ENCODE measurements at regions not wholly inside any gene's neighbourhood (a gene's known extent, or its start where the extent isn't known, plus 50 kb on each side); places are given as distances from the start of the nearest gene placed in this dataset.

DNA sequence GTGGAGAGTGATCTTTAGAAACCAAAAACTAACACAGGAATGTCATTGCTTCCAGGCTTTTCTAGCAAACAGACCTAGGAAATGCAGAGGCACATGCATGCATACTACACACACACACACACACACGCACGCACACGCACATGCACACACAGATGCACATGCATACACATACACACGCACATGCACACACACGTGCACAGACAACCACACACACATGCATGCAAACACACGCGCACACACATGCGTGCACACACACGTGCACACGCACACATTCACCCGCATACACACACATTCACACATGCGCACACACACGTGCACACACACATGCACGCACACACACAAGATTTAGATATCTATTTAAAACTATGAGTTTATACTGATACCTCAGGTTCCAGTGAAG is 379.5 kb downstream of the ZNF516 start:
- Histone ChIP-seq H3K27ac (ENCODE audit: low read depth, low read length) (no peak overlapping the region), H3K36me3 (ENCODE audit: insufficient read depth, low read length) (no peaks in the 10 kb centered on the region), H3K4me1 (ENCODE audit: insufficient read depth, low read length) (no peaks in the 10 kb centered on the region), H3K27me3 (ENCODE audit: insufficient read depth, low read length) (no peaks in the 10 kb centered on the region), H3K4me3 (ENCODE audit: low read length) (no peak overlapping the region), H3K9ac (ENCODE audit: low read depth, low read length) (no peak overlapping the region), H3K9me3 (ENCODE audit: insufficient read depth, low read depth, low read length) (no peaks in the 10 kb centered on the region)
- 89% methylated on average over 14 of the region's 14 CpGs for WGBS

GRCh38 chr18:76113101-76113500 is 381.9 kb downstream of the ZNF516 start:
- H3K9ac ChIP-seq (ENCODE audit: low read depth, low read length), result no peak overlapping the region
- H3K27ac ChIP-seq (ENCODE audit: low read depth, low read length), result no peak overlapping the region
- 89% methylated on average over 10 of the region's 10 CpGs for WGBS
- H3K27me3 ChIP-seq (ENCODE audit: insufficient read depth, low read length), result no peaks in the 10 kb centered on the region
- H3K9me3 ChIP-seq (ENCODE audit: insufficient read depth, low read depth, low read length), result 0 out of 2 replicates have a peak, but pooled peaks cover 6% of the 10 kb centered on the region
- H3K4me3 ChIP-seq (ENCODE audit: low read length), result no peak overlapping the region
- no peaks in the 10 kb centered on the region for H3K4me1 ChIP-seq (ENCODE audit: insufficient read depth, low read length)
- no peaks in the 10 kb centered on the region for H3K36me3 ChIP-seq (ENCODE audit: insufficient read depth, low read length)

DNA sequence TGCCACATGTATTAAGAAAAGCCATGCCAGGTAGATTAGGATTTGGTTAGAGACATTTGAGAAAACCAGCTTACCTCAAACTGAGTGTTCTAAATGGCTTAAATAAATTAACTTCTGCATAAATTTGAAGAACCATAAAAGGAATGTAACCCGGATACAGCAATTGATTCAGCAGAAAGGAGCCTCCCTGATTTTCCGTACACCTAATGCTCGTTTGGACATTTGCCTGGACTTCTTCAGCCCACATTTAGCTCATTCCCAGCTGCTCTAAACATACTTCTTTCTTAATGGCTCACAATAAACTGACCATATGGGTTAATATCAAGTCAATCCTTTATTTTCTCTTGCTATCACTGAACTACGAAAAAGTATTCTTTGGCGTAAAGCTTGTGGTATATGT is 392.4 kb downstream of the ZNF516 start:
- H3K27ac ChIP-seq (ENCODE audit: low read depth, low read length), result no peak overlapping the region

GRCh38 chr18:76102156-76102555 is 392.9 kb downstream of the ZNF516 start:
- Histone ChIP-seq H3K27ac (ENCODE audit: low read depth, low read length) (no peak overlapping the region), H3K4me1 (ENCODE audit: insufficient read depth, low read length) (no peaks in the 10 kb centered on the region), H3K27me3 (ENCODE audit: insufficient read depth, low read length) (no peaks in the 10 kb centered on the region), H3K4me3 (ENCODE audit: low read length) (no peak overlapping the region), H3K9ac (ENCODE audit: low read depth, low read length) (no peak overlapping the region), H3K36me3 (ENCODE audit: insufficient read depth, low read length) (no peaks in the 10 kb centered on the region), H3K9me3 (ENCODE audit: insufficient read depth, low read depth, low read length) (peaks cover 13% of the 10 kb centered on the region)
- 67% methylated on average over 3 of the region's 3 CpGs for WGBS

More for the DNA sequence above, 392.4 kb downstream of the ZNF516 start:
- no peaks in the 10 kb centered on the region for H3K36me3 ChIP-seq (ENCODE audit: insufficient read depth, low read length)
- H3K27me3 ChIP-seq (ENCODE audit: insufficient read depth, low read length), result no peaks in the 10 kb centered on the region
- no peak overlapping the region for H3K4me3 ChIP-seq (ENCODE audit: low read length)
- WGBS, result 76% methylated on average over 5 of the region's 5 CpGs
- no peak overlapping the region for H3K9ac ChIP-seq (ENCODE audit: low read depth, low read length)
- no peaks in the 10 kb centered on the region for H3K4me1 ChIP-seq (ENCODE audit: insufficient read depth, low read length)
- peaks cover 13% of the 10 kb centered on the region for H3K9me3 ChIP-seq (ENCODE audit: insufficient read depth, low read depth, low read length)

DNA sequence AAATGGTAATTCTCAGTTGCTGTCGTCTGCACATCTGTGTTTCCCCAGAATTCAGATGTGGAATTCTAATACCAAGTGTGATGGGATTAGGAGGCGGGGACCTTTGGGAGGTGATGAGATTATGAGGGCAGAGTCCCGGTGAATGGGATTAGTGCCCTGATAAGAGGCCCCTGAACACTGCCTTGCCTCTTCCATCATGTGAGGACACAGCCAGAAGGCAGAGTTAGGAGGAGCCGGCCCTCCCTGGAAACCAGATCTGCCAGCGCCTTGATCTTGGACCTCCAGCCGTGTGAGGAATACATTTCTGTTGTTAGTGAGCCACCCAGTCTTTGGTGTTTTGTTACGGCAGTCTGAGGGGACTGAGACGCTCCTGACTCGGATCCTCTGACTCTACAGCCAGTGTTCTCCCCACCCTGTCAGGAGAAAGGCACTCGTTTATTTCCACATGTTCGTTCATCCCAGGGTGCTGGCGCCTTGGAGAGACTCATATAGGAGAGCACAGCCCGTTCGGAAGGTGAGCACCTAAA is 395.0 kb downstream of the ZNF516 start:
- H3K27me3 ChIP-seq (ENCODE audit: insufficient read depth, low read length), result no peaks in the 10 kb centered on the region

GRCh38 chr18:76098674-76099411 is 396.2 kb downstream of the ZNF516 start:
- Histone ChIP-seq H3K27ac (ENCODE audit: low read depth, low read length) (no peak overlapping the region), H3K36me3 (ENCODE audit: insufficient read depth, low read length) (no peaks in the 10 kb centered on the region), H3K4me1 (ENCODE audit: insufficient read depth, low read length) (no peaks in the 10 kb centered on the region), H3K27me3 (ENCODE audit: insufficient read depth, low read length) (no peaks in the 10 kb centered on the region), H3K9ac (ENCODE audit: low read depth, low read length) (no peak overlapping the region), H3K9me3 (ENCODE audit: insufficient read depth, low read depth, low read length) (peaks cover 13% of the 10 kb centered on the region), H3K4me3 (ENCODE audit: low read length) (no peak overlapping the region)
- 90% methylated on average over 10 of the region's 10 CpGs for WGBS

More for the DNA sequence above, 395.0 kb downstream of the ZNF516 start:
- Histone ChIP-seq H3K27ac (ENCODE audit: low read depth, low read length) (no peak overlapping the region), H3K9me3 (ENCODE audit: insufficient read depth, low read depth, low read length) (peaks cover 16% of the 10 kb centered on the region), H3K9ac (ENCODE audit: low read depth, low read length) (no peak overlapping the region), H3K4me3 (ENCODE audit: low read length) (no peak overlapping the region), H3K4me1 (ENCODE audit: insufficient read depth, low read length) (no peaks in the 10 kb centered on the region), H3K36me3 (ENCODE audit: insufficient read depth, low read length) (no peaks in the 10 kb centered on the region)
- WGBS, result 81% methylated on average over 14 of the region's 14 CpGs

DNA sequence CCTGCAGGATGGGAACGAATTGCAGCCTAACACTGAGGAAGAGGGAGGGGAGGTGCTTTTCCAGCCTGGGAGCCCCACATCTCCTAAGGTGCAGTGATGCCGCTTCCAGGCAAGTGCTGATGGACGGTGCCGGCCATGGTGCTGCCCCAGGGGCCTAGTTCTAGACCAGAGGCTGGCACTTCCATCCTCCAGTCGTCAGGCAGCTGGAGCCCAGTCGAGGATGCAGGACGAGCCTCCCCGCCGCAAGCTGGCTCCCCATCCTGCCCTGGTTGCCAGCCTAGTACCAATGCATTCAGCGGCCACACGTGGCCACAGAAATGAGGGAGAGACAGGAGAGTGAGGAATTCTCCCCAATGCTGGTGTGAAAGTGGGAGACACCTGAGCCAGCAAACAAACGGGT is 413.5 kb downstream of the ZNF516 start:
- H3K9ac ChIP-seq (ENCODE audit: low read depth, low read length), result no peak overlapping the region
- WGBS, result 94% methylated on average over 12 of the region's 12 CpGs
- H3K4me3 ChIP-seq (ENCODE audit: low read length), result no peak overlapping the region
- no peak overlapping the region for H3K27ac ChIP-seq (ENCODE audit: low read depth, low read length)
- H3K36me3 ChIP-seq (ENCODE audit: insufficient read depth, low read length), result no peaks in the 10 kb centered on the region
- no peaks in the 10 kb centered on the region for H3K4me1 ChIP-seq (ENCODE audit: insufficient read depth, low read length)
- H3K9me3 ChIP-seq (ENCODE audit: insufficient read depth, low read depth, low read length), result peaks cover 11% of the 10 kb centered on the region
- no peaks in the 10 kb centered on the region for H3K27me3 ChIP-seq (ENCODE audit: insufficient read depth, low read length)

DNA sequence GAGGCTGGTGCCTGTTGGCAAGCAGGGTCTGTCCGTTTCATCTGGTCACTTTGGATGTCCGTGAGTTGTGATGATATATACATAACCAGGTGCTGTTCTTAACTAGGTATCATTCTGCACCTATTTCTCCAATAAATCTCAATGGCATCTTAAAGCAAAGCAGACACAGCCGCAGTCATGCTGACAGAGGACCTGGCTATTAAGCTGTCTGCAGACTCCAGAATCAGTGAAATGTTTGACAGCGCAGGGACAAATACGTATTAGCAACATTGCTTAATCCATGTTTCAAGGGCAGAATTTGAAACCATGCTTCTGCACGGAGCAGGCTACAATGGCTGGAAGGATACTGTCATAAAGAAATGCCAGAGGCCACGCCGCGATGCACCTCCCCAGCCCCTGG is 414.6 kb downstream of the ZNF516 start:
- Histone ChIP-seq H3K36me3 (ENCODE audit: insufficient read depth, low read length) (no peaks in the 10 kb centered on the region), H3K27me3 (ENCODE audit: insufficient read depth, low read length) (no peaks in the 10 kb centered on the region), H3K4me3 (ENCODE audit: low read length) (no peak overlapping the region), H3K9ac (ENCODE audit: low read depth, low read length) (no peak overlapping the region), H3K4me1 (ENCODE audit: insufficient read depth, low read length) (no peaks in the 10 kb centered on the region), H3K9me3 (ENCODE audit: insufficient read depth, low read depth, low read length) (peaks cover 9% of the 10 kb centered on the region), H3K27ac (ENCODE audit: low read depth, low read length) (no peak overlapping the region)
- WGBS, result 95% methylated on average over 9 of the region's 9 CpGs

- Histone ChIP-seq H3K36me3 (ENCODE audit: insufficient read depth, low read length) (no peaks in the 10 kb centered on the region), H3K9ac (ENCODE audit: low read depth, low read length) (no peak overlapping the region), H3K27ac (ENCODE audit: low read depth, low read length) (no peak overlapping the region), H3K4me3 (ENCODE audit: low read length) (no peak overlapping the region), H3K9me3 (ENCODE audit: insufficient read depth, low read depth, low read length) (no peaks in the 10 kb centered on the region), H3K4me1 (ENCODE audit: insufficient read depth, low read length) (no peaks in the 10 kb centered on the region), H3K27me3 (ENCODE audit: insufficient read depth, low read length) (no peaks in the 10 kb centered on the region)
- 85% methylated on average over 4 of the region's 4 CpGs for WGBS
Measured at GRCh38 chr18:76075777-76076176, 419.3 kb downstream of the ZNF516 start.

- Histone ChIP-seq H3K36me3 (ENCODE audit: insufficient read depth, low read length) (no peaks in the 10 kb centered on the region), H3K27me3 (ENCODE audit: insufficient read depth, low read length) (no peaks in the 10 kb centered on the region), H3K4me1 (ENCODE audit: insufficient read depth, low read length) (peaks cover 15% of the 10 kb centered on the region), H3K9me3 (ENCODE audit: insufficient read depth, low read depth, low read length) (no peaks in the 10 kb centered on the region; the same call in 1 of the 2 replicates), H3K9ac (ENCODE audit: low read depth, low read length) (no peak overlapping the region), H3K4me3 (ENCODE audit: low read length) (no peak overlapping the region), H3K27ac (ENCODE audit: low read depth, low read length) (peak overlapping the region; percentile 52; the same call in 1 of the 2 replicates)
- 18% methylated on average over 6 of the region's 6 CpGs for whole genome bisulfite sequencing
Measured at GRCh38 chr18:76064998-76065397, 430.0 kb downstream of the ZNF516 start.

GRCh38 chr18:76058146-76058545 is 436.9 kb downstream of the ZNF516 start:
- Histone ChIP-seq H3K27me3 (ENCODE audit: insufficient read depth, low read length) (no peaks in the 10 kb centered on the region), H3K9me3 (ENCODE audit: insufficient read depth, low read depth, low read length) (no peaks in the 10 kb centered on the region), H3K9ac (ENCODE audit: low read depth, low read length) (no peak overlapping the region), H3K36me3 (ENCODE audit: insufficient read depth, low read length) (no peaks in the 10 kb centered on the region), H3K4me1 (ENCODE audit: insufficient read depth, low read length) (no peaks in the 10 kb centered on the region), H3K27ac (ENCODE audit: low read depth, low read length) (no peak overlapping the region), H3K4me3 (ENCODE audit: low read length) (no peak overlapping the region)
- WGBS, result 83% methylated on average over 10 of the region's 10 CpGs
